Activated CD4-positive, alpha-beta T cell treated with anti-CD3 and anti-CD28 coated beads for 36 hours (primary cell): ENCODE measurements at regions not wholly inside any gene's neighbourhood (a gene's known extent, or its start where the extent isn't known, plus 50 kb on each side); places are given as distances from the start of the nearest gene placed in this dataset.
"Not testable (repeated sequence)": the region's sequence is repeated elsewhere in the genome, so short reads cannot be mapped to it uniquely, and the experiment has no call there.

Experiments
- ATAC-seq: fragments of 200-7000 bp; cut with Tn5 transposase; one replicate; pipeline ENCODE4 v1.10.0; 2021; ENCODE audit warnings: mild to moderate bottlenecking, moderate library complexity
- CTCF ChIA-PET: fragments of 350-600 bp; sonication (Branson Sonifier 250); formaldehyde crosslinking; loops from one replicate; lab custom pipeline; 2021; ENCODE audit warnings: antibody characterized with exemption; lab: Charles Lee
- POLR2A ChIA-PET: fragments of 350-600 bp; sonication (Branson Sonifier 250); formaldehyde crosslinking; loops from one replicate; lab custom pipeline; 2021; ENCODE audit warnings: antibody characterized with exemption, inconsistent platforms; lab: Charles Lee
- DNase-seq: peaks from one replicate; pipeline ENCODE4 v3.0.0-alpha.2; 2020
- H3K27ac Mint-ChIP-seq: one replicate; pipeline ENCODE4 v1.8.0; 2021; ENCODE audit warnings: mixed read lengths
- H3K27me3 Mint-ChIP-seq: one replicate; pipeline ENCODE4 v1.8.0; 2021; ENCODE audit warnings: mixed read lengths
- H3K36me3 Mint-ChIP-seq: one replicate; pipeline ENCODE4 v1.8.0; 2021; ENCODE audit warnings: low read depth, mixed read lengths
- H3K4me1 Mint-ChIP-seq: one replicate; pipeline ENCODE4 v1.8.0; 2021; ENCODE audit warnings: mixed read lengths
- H3K4me3 Mint-ChIP-seq: one replicate; pipeline ENCODE4 v1.8.0; 2021; ENCODE audit warnings: mild to moderate bottlenecking, moderate library complexity, mixed read lengths
- H3K9me3 Mint-ChIP-seq: one replicate; pipeline ENCODE4 v1.8.0; 2021; ENCODE audit warnings: low read depth, mixed read lengths
- intact Hi-C, 2 experiments: fragments of 100-400 bp; cut with DNase I in 1 of 2; cut with micrococcal nuclease in 1 of 2; formaldehyde crosslinking; loops; one replicate each; pipeline versions ENCODE4 v1.14.2 to v1.15.1; 2022 to 2024; cut with DNase I, micrococcal nuclease

DNA sequence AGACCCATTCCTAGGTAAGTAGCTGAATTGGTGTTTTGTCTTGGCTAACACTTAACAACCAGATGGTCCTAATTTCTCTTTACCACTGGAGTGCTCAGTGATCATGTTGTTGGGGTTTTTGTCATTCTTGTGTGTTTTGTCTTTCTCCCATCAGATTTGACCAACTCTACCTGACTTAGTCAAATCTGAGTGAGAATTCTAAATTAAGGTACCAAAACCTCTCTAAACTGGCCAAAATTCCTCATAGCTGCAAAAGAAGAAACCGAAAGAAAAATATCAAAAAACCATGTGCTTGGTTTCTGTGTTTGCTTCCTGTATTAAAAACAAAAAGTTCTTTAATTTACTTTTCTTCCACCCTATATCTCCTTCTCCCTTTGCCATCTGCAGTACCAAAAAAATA lies 350.7 kb upstream of the SPHKAP start:
- intact Hi-C loops = no loop called here
- Mint-ChIP-seq H3K36me3 (no peaks in the 10 kb centered on the region), H3K27me3 (no peaks in the 10 kb centered on the region), H3K27ac (no peak overlapping the region), H3K4me3 (no peak overlapping the region), H3K4me1 (no peaks in the 10 kb centered on the region), H3K9me3 (peaks cover 6% of the 10 kb centered on the region)
- CTCF ChIA-PET = no interaction called here
- POLR2A ChIA-PET = no interaction called here
- DNase-seq = no peak
- no peak for ATAC-seq

DNA sequence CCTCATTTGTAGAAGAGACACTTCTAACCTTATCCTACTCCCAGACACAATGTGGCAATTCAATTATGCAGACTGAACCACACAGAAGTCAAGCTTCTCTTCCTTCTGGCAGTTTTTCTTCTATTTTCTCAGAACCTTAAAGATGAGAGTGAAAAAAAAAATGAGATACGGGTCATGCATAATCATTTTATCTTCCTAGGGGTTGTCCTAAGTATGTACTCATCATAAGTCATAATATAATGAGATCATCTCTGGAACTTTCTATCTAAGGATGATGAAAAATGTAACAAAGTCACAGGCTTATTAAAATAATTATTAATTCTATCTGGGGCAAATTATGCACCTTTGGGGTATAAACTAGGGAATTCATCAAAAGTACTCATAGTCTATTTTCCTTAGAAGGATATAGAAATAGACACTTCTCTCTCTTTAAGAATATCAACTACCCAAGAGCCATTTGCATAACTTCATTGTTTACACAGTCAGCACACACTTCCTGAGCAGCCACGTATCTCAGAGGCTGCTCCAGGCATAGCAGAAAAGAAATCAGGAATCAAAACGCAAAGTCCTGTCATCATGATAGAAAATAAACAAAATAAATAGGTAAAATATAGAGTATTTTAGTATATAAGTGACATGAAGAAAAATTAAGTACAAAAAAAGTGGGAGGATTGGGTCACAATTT lies 345.9 kb upstream of the SPHKAP start:
- intact Hi-C loops = no loop called here
- ATAC-seq (no peak), DNase-seq (no peak)
- POLR2A ChIA-PET = no interaction called here
- Mint-ChIP-seq H3K4me1 (no peaks in the 10 kb centered on the region), H3K27me3 (no peaks in the 10 kb centered on the region), H3K4me3 (no peak overlapping the region), H3K9me3 (no peaks in the 10 kb centered on the region), H3K27ac (no peak overlapping the region), H3K36me3 (no peaks in the 10 kb centered on the region)
- CTCF ChIA-PET = no interaction called here

DNA sequence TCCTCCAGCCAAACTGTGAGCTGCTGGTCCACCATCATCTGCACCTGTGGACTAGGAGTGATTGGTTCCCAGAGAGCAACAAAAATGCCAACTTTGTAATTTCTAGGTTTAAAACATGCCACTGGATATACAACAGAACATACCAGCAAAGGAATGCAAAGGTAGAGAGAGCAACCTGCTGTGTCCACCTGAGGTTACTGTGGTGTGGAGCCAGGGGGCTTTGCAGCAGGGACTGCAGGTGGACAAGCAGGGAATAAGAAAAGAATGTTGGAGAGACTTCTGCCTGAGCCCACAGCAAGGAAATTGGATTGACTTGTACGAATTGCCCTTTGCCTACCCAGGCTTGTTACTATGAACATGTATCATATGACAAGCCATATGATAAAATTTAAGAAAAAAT lies 345.2 kb upstream of the SPHKAP start:
- Mint-ChIP-seq H3K36me3 (no peaks in the 10 kb centered on the region), H3K27me3 (no peaks in the 10 kb centered on the region), H3K27ac (no peak overlapping the region), H3K4me3 (no peak overlapping the region), H3K4me1 (no peaks in the 10 kb centered on the region), H3K9me3 (no peaks in the 10 kb centered on the region)
- intact Hi-C loops = no loop called here
- ATAC-seq = no peak
- ChIA-PET CTCF (no interaction called here), POLR2A (no interaction called here)
- no peak for DNase-seq

DNA sequence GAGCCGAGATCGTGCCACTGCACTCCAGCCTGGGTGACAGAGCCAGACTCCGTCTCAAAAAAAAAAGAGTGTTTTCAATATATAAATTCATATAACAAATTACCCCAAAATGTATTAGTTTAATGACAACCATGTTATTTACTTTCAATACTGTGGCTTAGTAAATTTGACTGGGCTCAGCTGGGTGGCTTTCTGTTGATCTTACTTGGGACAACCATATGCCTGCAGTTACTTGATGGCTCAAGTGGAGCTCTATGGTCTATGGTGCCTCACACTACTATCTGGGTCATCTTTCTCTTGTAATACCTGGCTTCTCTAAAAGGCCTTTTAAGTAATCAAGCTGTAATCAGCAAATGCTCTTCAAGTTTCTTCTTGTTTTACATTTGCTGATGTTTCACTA lies 341.5 kb upstream of the SPHKAP start:
- Mint-ChIP-seq H3K9me3 (peaks cover 2% of the 10 kb centered on the region), H3K4me1 (no peaks in the 10 kb centered on the region), H3K4me3 (no peak overlapping the region), H3K36me3 (no peaks in the 10 kb centered on the region), H3K27me3 (no peaks in the 10 kb centered on the region), H3K27ac (no peak overlapping the region)
- DNase-seq (no peak), ATAC-seq (no peak)
- intact Hi-C loops = no loop called here
- ChIA-PET CTCF (no interaction called here), POLR2A (no interaction called here)

DNA sequence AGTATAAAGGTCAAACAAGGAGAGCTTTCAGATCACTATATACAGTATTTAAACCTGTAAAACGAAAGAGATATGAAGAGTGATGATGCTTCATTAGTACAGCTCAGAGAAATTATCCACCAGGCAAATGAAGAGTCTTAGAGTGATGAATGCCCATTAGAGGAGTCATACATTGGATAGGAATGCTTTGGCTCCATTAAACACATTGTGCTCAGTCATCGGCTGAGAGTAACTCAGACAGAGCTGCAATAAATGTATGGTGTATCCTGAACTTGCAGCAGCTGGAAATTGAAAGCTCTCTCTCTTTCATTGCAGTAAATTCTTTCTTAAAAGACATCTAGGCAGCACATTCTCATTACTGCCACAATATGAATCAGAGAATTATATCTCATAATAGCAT lies 340.8 kb upstream of the SPHKAP start:
- Mint-ChIP-seq H3K27ac (no peak overlapping the region), H3K27me3 (no peaks in the 10 kb centered on the region), H3K9me3 (peaks cover 5% of the 10 kb centered on the region), H3K36me3 (no peaks in the 10 kb centered on the region), H3K4me3 (no peak overlapping the region), H3K4me1 (no peaks in the 10 kb centered on the region)
- ChIA-PET CTCF (no interaction called here), POLR2A (interaction anchor here (0.7 kb wide), 1 partner anchor 21 kb away, joined by 3 read pairs; no protein-coding TSS in a partner anchor)
- DNase-seq (no peak), ATAC-seq (no peak)
- intact Hi-C loops = no loop called here

DNA sequence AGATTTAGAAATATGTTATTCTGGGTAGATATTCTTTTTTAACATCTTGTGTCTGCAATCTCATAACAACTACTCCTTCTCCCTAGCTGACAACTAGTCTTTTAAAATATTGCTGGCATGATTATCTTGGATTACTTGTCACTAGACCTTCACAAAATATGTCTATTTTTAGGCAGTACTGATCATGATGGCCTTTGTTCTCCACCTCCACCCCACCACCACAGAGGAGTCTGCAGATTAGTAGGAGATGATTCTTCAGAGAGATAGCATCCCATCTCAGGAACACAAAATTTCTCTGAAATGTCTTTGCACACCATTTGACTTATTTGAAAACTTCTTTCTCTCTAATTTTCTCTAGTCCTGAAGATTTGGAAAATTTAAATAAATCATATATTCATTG lies 338.1 kb upstream of the SPHKAP start:
- Mint-ChIP-seq H3K4me3 (no peak overlapping the region), H3K27me3 (no peaks in the 10 kb centered on the region), H3K27ac (no peak overlapping the region), H3K36me3 (no peaks in the 10 kb centered on the region), H3K9me3 (peaks cover 8% of the 10 kb centered on the region), H3K4me1 (no peaks in the 10 kb centered on the region)
- DNase-seq = no peak
- intact Hi-C loops = no loop called here
- CTCF ChIA-PET = no interaction called here
- POLR2A ChIA-PET = no interaction called here
- ATAC-seq = no peak

DNA sequence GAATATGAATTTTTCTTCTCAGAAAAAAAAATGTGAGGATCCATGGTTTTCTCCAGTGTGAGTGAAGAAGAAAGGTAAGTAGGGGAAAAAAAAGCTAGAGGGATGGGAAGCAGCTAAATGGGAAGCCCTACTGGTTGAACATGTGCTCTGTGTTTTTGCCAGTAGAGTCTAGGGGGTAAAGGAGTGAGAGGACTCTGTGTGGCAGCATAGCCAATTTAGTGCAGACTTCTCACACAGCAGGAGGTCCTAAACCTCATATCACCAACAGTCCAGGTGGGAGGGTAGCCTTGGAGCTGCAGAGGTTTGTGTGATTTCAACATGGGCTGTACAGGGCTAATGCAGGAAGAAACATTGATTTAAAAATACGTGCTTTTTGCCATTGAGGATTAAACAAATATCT lies 334.5 kb upstream of the SPHKAP start:
- no peak for DNase-seq
- Mint-ChIP-seq H3K36me3 (no peaks in the 10 kb centered on the region), H3K9me3 (peaks cover 8% of the 10 kb centered on the region), H3K27me3 (no peaks in the 10 kb centered on the region), H3K4me1 (no peaks in the 10 kb centered on the region), H3K27ac (no peak overlapping the region), H3K4me3 (no peak overlapping the region)
- ChIA-PET CTCF (no interaction called here), POLR2A (no interaction called here)
- no peak for ATAC-seq
- intact Hi-C loops = no loop called here

DNA sequence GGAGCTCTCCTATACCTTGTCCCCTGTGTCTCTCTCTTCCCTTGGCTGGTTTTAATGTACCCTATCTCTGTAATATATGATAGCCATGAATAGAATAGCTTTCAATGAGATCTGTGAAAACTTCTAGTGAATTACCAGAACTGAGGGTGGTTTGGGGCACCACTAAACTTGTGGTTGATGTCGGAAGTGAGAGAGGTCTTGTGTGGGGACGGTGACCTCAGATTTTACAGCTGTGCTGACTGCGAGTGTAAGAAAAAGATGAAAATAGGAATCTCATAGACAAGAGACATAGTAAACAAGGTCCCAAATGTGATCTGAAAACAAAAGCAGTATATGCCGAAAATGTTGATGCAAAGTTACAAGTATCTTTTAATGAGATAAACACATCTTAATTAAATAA lies 332.0 kb upstream of the SPHKAP start:
- DNase-seq, H3K4me3 Mint-ChIP-seq, H3K9me3 Mint-ChIP-seq, intact Hi-C loops, H3K27me3 Mint-ChIP-seq, H3K4me1 Mint-ChIP-seq, POLR2A ChIA-PET, H3K36me3 Mint-ChIP-seq, ATAC-seq, H3K27ac Mint-ChIP-seq: not testable (repeated sequence)
- CTCF ChIA-PET = interaction anchor here (0.6 kb wide), 1 partner anchor 20 kb away, joined by 5 read pairs; no protein-coding TSS in a partner anchor

DNA sequence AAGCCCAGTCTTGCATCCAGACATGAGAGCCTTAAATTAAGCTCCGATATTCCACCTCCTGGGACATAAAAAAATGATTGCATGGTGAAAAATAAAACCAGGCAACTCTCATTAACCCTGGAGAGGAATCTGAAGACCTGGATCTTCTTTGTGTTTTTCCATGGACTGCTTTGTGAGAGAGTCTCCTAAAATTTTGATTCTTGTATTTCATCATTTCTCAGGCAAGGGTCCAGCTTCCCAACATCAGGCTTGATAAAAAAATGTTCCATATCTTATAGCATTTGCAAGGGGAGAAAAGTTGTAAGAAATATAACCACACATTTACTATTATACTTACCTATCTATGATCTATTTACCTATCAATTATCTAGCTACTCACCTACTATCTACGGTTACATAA lies 327.5 kb upstream of the SPHKAP start:
- CTCF ChIA-PET = no interaction called here
- no peak for ATAC-seq
- intact Hi-C loops = no loop called here

DNA sequence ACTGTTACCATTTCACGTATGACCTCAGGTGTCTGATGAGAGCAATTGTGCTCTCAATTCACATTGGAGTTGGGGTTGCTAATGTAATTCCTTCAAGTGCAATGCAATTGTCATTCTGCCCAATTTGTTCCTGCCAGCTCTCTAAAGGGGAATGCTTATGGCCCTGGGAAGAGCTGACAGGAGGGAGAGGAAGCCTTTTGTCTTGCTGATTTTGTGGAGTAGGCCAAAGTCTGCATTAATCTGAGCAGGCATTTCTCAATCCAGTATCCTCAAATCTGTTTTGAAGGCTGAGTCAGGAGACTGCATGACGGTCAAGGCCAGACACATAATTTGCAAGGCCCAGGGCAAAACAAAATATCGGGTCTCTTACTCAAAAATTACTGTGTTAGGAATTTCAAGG lies 326.4 kb upstream of the SPHKAP start:
- Mint-ChIP-seq H3K4me3 (no peak overlapping the region), H3K36me3 (no peaks in the 10 kb centered on the region), H3K27me3 (no peaks in the 10 kb centered on the region), H3K4me1 (no peaks in the 10 kb centered on the region), H3K27ac (no peak overlapping the region), H3K9me3 (peaks cover 10% of the 10 kb centered on the region)
- DNase-seq (no peak), ATAC-seq (no peak)
- ChIA-PET POLR2A (no interaction called here), CTCF (interaction anchor here (0.6 kb wide), 1 partner anchor 25 kb away, joined by 3 read pairs; no protein-coding TSS in a partner anchor)
- intact Hi-C loops = no loop called here

More for the DNA sequence above, 327.5 kb upstream of the SPHKAP start:
- Mint-ChIP-seq H3K9me3 (peaks cover 10% of the 10 kb centered on the region), H3K27ac (no peak overlapping the region), H3K4me3 (no peak overlapping the region), H3K4me1 (no peaks in the 10 kb centered on the region), H3K27me3 (no peaks in the 10 kb centered on the region), H3K36me3 (no peaks in the 10 kb centered on the region)
- POLR2A ChIA-PET = no interaction called here
- no peak for DNase-seq

DNA sequence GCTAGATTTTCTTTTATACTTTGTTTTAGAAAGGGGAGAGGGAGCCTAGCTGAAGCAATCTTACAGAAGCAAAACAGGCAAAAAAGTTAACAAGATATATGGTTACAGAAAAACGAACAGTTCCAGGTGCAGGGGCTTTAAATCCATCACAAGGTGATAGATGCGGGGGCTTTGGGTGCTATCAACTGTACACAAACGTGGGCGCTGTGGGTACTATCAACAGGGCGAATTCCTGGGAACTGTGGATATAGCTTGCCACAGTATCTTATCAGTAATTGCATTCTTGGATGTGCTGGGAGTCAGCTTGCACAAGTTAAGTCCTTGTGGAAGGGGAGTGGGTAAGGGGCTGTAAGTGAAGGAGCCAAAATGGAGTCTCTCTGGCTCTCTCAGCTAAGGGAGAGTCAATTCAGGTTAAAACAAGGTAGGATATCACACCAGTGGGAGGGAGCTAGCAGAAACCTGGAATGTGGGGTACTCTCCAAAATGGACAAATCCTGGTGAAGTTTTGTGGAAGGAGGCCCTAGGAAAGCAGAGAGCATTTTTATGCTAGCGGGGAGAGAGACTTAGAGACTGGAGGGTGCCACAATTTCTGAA lies 325.8 kb upstream of the SPHKAP start:
- CTCF ChIA-PET = no interaction called here
- Mint-ChIP-seq H3K27ac (no peak overlapping the region), H3K36me3 (no peaks in the 10 kb centered on the region), H3K9me3 (peaks cover 10% of the 10 kb centered on the region), H3K4me3 (no peak overlapping the region), H3K4me1 (no peaks in the 10 kb centered on the region), H3K27me3 (no peaks in the 10 kb centered on the region)
- ATAC-seq = no peak
- POLR2A ChIA-PET = no interaction called here
- no peak for DNase-seq
- intact Hi-C loops = no loop called here

DNA sequence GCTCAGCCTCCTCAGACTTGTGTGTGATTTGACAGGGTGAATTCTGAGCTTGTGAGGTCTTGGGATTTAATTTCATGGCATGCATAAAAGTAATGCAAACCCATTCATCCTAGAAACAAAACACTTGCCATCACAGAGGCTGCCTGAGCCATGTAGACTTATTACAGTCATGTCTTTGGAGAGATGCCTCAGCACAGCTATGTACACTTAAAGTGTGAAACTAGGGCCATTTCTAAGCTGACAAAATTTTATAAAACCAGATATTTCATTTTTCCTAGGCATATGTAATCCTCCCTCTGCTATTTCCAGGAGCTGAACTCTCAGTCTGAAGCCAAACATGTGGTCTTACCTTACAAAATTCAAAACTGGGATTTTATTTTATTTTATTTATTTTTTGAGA lies 322.2 kb upstream of the SPHKAP start:
- Mint-ChIP-seq H3K36me3 (no peaks in the 10 kb centered on the region), H3K27me3 (no peaks in the 10 kb centered on the region), H3K4me1 (no peaks in the 10 kb centered on the region), H3K4me3 (no peak overlapping the region), H3K27ac (no peak overlapping the region), H3K9me3 (peaks cover 10% of the 10 kb centered on the region)
- DNase-seq = no peak
- intact Hi-C loops = no loop called here
- ATAC-seq = no peak
- POLR2A ChIA-PET = no interaction called here
- CTCF ChIA-PET = interaction anchor here (1.0 kb wide), 1 partner anchor 115 kb away, joined by 3 read pairs; no protein-coding TSS in a partner anchor
